ENCODE measurements at regions not wholly inside any gene's neighbourhood (a gene's known extent, or its start where the extent isn't known, plus 50 kb on each side); places are given as distances from the start of the nearest gene placed in this dataset.
"Not testable (repeated sequence)": the region's sequence is repeated elsewhere in the genome, so short reads cannot be mapped to it uniquely, and the experiment has no call there.

DNA sequence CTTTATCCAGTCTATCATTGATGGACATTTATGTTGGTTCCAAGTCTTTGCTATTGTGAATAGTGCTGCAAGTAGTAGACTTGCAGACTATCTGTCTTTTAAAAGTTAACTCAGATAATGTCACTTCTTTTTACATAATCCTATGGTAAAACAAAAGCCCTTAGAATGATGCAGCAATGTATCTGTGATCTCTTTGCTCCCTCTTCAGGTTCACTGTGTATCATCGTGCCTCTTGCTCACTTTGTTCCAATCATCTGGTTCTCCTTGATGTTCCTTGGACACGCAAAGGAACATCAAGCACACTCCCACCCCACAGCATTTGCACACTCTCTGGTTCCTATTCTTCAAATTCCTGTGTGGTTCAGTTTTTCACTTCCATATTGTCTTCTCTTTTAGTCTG is 472.5 kb upstream of the ZNF804A start:
- no peak for DNase-seq (ENCODE audit: low read depth, low spot score)
- in situ Hi-C loops (cut with HindIII; ENCODE audit: low pct_unique_long_range_greater_than_20kb, low sequenced_read_pairs) = no loop called here

- no peak for DNase-seq (ENCODE audit: low read depth, low spot score)
- in situ Hi-C loops (cut with HindIII; ENCODE audit: low pct_unique_long_range_greater_than_20kb, low sequenced_read_pairs) = no loop called here
Measured at GRCh38 chr2:184129073-184129472, 469.3 kb upstream of the ZNF804A start.

DNA sequence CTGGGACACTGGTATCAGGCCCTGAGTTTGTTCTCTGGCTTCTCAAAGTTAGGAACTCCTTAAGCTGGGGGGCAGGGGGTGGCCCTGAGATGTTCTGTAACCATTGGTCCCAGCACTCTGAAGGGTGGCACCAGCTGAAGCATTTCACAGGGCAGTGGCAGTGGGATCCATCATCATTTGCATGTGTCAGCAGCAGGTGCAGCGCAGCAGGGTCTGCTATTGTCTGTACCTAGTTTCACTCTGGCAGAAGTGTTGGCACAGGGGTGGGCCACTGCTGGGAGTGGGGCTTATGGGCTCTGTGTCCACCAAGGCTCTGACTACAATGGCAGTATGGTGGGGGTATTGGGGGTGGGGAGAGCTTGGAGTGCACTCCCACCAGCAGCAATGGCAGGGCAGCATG is 460.4 kb upstream of the ZNF804A start:
- in situ Hi-C loops (cut with HindIII; ENCODE audit: low pct_unique_long_range_greater_than_20kb, low sequenced_read_pairs) = no loop called here

GRCh38 chr2:184141866-184142265 is 456.5 kb upstream of the ZNF804A start:
- DNase-seq (ENCODE audit: low read depth, low spot score) = no peak
- in situ Hi-C loops (cut with HindIII; ENCODE audit: low pct_unique_long_range_greater_than_20kb, low sequenced_read_pairs) = no loop called here

More for the DNA sequence above, 460.4 kb upstream of the ZNF804A start:
- no peak for DNase-seq (ENCODE audit: low read depth, low spot score)

DNA sequence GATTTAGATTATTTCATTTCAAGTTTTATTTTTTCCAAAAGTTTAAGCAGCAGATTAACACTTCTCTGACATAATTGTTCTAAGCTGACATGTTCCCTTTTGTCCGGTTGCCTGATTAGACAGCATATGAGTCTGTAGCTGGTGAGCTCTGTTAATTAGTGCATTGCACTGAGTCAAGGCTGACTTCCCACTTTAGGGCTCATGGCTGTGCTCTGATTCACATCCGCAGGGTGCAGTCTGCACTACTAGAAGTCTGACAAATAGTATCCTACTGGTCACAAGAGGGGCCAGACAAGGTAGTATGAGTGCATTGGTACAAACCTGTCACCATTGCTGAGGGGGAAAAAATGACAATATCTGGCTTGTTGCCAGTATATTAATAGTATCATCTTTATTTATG is 443.9 kb upstream of the ZNF804A start:
- in situ Hi-C loops (cut with HindIII; ENCODE audit: low pct_unique_long_range_greater_than_20kb, low sequenced_read_pairs) = no loop called here

GRCh38 chr2:184155791-184156190 is 442.5 kb upstream of the ZNF804A start:
- DNase-seq (ENCODE audit: low read depth, low spot score) = no peak
- in situ Hi-C loops (cut with HindIII; ENCODE audit: low pct_unique_long_range_greater_than_20kb, low sequenced_read_pairs) = no loop called here

More for the DNA sequence above, 443.9 kb upstream of the ZNF804A start:
- DNase-seq (ENCODE audit: low read depth, low spot score) = no peak

DNA sequence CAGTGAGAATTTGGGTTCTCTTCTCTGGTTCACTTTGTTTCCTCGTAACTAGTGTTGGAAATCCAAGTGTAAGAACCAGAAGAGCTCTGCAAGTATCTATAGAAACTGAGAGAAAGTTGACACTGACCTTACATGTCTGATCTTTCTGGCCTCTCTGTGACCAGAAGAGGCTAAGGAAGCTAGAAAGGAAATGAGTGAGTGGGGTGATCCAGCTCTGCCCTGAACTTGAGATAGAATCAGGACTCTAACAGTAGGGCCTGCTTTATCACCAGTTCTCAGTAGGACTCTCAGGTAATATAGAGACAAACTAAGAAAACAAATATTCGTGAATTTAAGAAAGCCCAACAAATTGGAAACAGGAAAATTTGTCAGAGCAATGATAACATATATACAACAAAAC is 441.2 kb upstream of the ZNF804A start:
- no peak for DNase-seq (ENCODE audit: low read depth, low spot score)
- in situ Hi-C loops (cut with HindIII; ENCODE audit: low pct_unique_long_range_greater_than_20kb, low sequenced_read_pairs) = no loop called here

- no peak for DNase-seq (ENCODE audit: low read depth, low spot score)
- in situ Hi-C loops (cut with HindIII; ENCODE audit: low pct_unique_long_range_greater_than_20kb, low sequenced_read_pairs) = no loop called here
Measured at GRCh38 chr2:184162426-184162825, 435.9 kb upstream of the ZNF804A start.

DNA sequence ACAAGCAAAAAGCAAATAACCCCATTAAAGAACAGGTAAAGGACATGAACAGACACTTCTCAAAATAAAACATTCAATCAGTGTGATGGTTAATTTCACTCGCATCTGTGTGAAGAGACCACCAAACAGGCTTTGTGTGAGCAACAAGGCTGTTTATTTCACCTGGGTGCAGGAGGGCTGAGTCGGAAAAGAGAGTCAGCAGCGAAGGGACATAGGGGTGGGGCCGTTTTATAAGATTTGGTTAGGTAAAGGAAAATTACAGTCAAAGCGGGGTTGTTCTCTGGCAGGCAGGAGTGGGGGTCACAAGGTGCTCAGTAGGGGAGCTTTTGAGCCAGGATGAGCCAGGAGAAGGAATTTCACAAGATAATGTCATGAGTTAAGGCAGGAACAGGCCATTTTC is 429.5 kb upstream of the ZNF804A start:
- in situ Hi-C loops (cut with HindIII; ENCODE audit: low pct_unique_long_range_greater_than_20kb, low sequenced_read_pairs); DNase-seq (ENCODE audit: low read depth, low spot score): not testable (repeated sequence)

DNA sequence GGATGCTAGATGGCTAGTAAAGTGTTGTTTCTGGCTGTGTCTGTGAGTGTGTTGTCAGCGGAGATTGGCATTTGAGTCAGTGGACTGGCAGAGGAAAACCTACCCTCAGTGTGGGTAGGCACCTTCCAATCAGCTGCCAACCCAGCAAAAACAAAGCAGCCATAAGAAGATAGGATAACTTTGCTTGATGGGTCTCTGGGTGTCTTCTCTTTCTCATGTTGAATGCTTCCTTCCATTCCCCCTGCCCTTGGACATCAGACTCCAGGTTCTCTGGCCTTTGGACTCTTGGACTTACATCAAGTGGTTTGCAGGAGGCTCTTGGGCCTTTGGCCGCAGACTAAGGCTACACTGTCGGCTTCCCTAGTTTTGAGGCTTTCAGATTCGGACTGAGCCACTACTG is 429.0 kb upstream of the ZNF804A start:
- DNase-seq (ENCODE audit: low read depth, low spot score) = no peak

GRCh38 chr2:184174493-184175104 is 423.7 kb upstream of the ZNF804A start:
- in situ Hi-C loops (cut with HindIII; ENCODE audit: low pct_unique_long_range_greater_than_20kb, low sequenced_read_pairs) = no loop called here
- DNase-seq (ENCODE audit: low read depth, low spot score) = no peak

More for the DNA sequence above, 429.0 kb upstream of the ZNF804A start:
- in situ Hi-C loops (cut with HindIII; ENCODE audit: low pct_unique_long_range_greater_than_20kb, low sequenced_read_pairs) = no loop called here

DNA sequence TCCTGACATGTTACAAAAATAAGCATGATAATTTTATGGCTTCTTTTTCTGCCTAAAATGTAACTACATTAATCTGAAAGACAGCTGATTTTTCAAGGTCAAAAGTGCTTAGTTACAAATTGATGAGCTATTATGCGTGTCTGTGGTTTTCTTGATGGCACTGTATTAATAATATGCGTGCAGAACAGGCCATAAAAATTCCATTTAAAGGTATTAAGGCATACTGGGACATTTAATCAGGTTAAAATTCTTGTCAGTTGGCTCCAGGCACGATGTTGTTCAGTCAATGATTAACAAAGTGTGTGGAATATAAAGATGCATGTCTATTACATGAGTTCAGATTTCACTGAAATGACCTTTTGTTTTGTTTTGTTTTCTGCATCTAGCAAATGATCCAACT is 420.1 kb upstream of the ZNF804A start:
- DNase-seq (ENCODE audit: low read depth, low spot score) = no peak
- in situ Hi-C loops (cut with HindIII; ENCODE audit: low pct_unique_long_range_greater_than_20kb, low sequenced_read_pairs) = no loop called here

DNA sequence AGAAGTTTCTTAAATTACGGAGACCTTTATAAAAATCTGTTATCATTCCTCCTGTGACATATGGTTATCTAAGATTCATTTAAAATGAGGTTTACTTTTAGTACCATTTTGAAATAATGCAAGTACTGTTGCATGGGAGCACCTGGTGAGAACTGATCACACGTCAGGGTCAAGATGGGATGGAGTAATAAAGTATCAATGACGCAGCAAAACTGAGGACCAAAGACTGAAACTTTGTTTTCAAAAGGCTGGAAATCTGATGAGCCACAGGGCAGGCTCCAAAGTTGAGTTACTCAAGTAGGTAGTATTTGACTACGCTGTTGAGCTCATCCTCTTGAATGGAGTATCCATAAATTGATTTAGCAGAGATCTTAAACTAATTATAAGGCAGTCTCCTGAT is 411.9 kb upstream of the ZNF804A start:
- in situ Hi-C loops (cut with HindIII; ENCODE audit: low pct_unique_long_range_greater_than_20kb, low sequenced_read_pairs) = no loop called here
- no peak for DNase-seq (ENCODE audit: low read depth, low spot score)

- no peak for DNase-seq (ENCODE audit: low read depth, low spot score)
- in situ Hi-C loops (cut with HindIII; ENCODE audit: low pct_unique_long_range_greater_than_20kb, low sequenced_read_pairs) = no loop called here
Measured at GRCh38 chr2:184187421-184187971, 410.8 kb upstream of the ZNF804A start.

DNA sequence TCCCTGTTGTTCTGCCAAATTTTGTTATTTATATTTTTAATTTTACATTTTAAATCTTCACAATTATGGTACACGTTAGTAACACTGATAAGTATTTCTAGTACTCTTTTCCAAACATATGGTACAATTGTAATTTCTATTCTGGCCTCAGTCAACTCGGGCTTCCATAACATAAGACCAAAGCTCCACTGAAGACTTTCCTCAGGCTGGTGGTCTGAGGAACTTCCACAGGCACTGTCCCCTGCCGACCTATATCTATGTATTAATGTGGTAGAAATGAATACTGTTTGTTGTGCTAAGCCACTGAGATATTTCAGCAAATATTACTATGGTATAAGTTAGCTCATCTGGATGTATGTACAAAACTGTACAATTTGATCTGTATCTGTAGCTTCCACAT is 407.6 kb upstream of the ZNF804A start:
- no peak for DNase-seq (ENCODE audit: low read depth, low spot score)
- in situ Hi-C loops (cut with HindIII; ENCODE audit: low pct_unique_long_range_greater_than_20kb, low sequenced_read_pairs) = no loop called here

GRCh38 chr2:184192649-184193048 is 405.7 kb upstream of the ZNF804A start:
- in situ Hi-C loops (cut with HindIII; ENCODE audit: low pct_unique_long_range_greater_than_20kb, low sequenced_read_pairs) = no loop called here
- no peak for DNase-seq (ENCODE audit: low read depth, low spot score)

DNA sequence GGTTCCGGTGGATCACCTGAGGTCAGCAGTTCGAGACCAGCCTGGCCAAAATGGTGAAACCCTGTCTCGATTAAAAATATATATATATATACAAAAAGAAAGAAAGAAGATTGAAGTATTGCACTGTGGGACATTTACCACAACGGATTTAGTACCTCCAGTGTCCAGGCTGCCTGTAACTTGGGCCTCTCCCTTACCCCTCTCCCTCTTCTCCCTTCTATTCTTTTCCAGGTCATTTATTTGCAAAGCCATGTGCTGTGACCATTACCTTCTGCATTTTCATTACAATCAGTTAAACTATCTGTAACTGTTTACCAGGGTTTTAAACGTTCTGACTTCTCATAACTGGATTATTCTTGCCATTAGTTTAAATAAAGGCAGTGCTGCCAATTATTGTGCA is 400.9 kb upstream of the ZNF804A start:
- DNase-seq (ENCODE audit: low read depth, low spot score) = no peak
- in situ Hi-C loops (cut with HindIII; ENCODE audit: low pct_unique_long_range_greater_than_20kb, low sequenced_read_pairs) = no loop called here

GRCh38 chr2:184198791-184199190 is 399.5 kb upstream of the ZNF804A start:
- in situ Hi-C loops (cut with HindIII; ENCODE audit: low pct_unique_long_range_greater_than_20kb, low sequenced_read_pairs); DNase-seq (ENCODE audit: low read depth, low spot score): not testable (repeated sequence)

DNA sequence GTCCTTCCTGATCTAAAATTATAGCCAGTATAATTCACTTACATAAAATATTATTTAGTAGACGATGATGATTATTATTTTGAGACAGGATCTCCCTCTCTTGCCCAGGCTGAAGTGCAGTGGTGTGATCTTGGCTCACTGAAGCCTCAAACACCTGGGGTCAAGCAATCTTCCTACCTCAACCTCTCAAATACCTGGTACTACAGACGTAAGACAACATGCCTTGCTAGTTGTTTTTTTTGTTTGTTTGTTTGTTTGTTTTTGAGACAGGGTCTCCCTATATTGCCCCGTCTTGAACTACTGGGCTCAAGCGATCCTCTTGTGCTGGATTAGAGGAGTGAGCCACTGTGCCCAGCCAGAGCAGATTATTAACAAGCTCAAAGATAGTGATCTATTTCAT is 399.1 kb upstream of the ZNF804A start:
- no peak for DNase-seq (ENCODE audit: low read depth, low spot score)
- in situ Hi-C loops (cut with HindIII; ENCODE audit: low pct_unique_long_range_greater_than_20kb, low sequenced_read_pairs) = no loop called here

DNA sequence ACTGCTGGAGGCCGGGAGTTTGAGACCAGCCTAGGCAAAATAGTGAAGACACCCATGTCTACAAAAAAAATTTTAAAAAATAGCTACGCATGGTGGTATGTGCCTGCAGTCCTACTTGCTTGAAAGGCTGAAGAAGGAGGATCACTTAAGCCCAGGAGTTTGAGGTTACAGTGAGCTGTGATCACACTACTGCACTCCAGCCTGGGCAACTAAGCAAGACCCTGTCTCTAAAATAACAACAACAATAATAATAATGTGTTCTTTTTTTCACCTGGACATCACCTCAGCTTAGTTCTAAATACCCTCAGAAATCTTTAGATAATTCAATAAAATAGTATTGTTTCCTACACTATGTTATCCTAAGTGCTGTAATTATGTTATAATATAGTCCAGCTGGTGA is 397.1 kb upstream of the ZNF804A start:
- in situ Hi-C loops (cut with HindIII; ENCODE audit: low pct_unique_long_range_greater_than_20kb, low sequenced_read_pairs) = no loop called here

More for the DNA sequence above, 397.1 kb upstream of the ZNF804A start:
- no peak for DNase-seq (ENCODE audit: low read depth, low spot score)

All from SK-MEL-5 (cell line).